ENCODE measurements at regions not wholly inside any gene's neighbourhood (a gene's known extent, or its start where the extent isn't known, plus 50 kb on each side); places are given as distances from the start of the nearest gene placed in this dataset.
"Not testable (repeated sequence)": the region's sequence is repeated elsewhere in the genome, so short reads cannot be mapped to it uniquely, and the experiment has no call there.

GRCh38 chr14:89660625-89661233 is 243.7 kb upstream of the FOXN3 start:
- not testable (repeated sequence) for H3K4me1 ChIP-seq (ENCODE audit: control insufficient read depth, insufficient read depth, low read length); H3K4me3 ChIP-seq (ENCODE audit: low read length); DNase-seq; H3K36me3 ChIP-seq (ENCODE audit: control insufficient read depth, insufficient read depth, low read length); H3K27ac ChIP-seq (ENCODE audit: low read length); H3K9me3 ChIP-seq (ENCODE audit: control insufficient read depth, low read depth, low read length); H3K27me3 ChIP-seq (ENCODE audit: control insufficient read depth, insufficient read depth, low read length)
- WGBS (ENCODE audit: insufficient coverage, low lambda C conversion rate) = no CpG with 5 or more reads among the region's 6 CpGs

GRCh38 chr14:89660166-89660565 is 243.1 kb upstream of the FOXN3 start:
- Histone ChIP-seq H3K36me3 (ENCODE audit: control insufficient read depth, insufficient read depth, low read length) (no peaks in the 10 kb centered on the region), H3K4me1 (ENCODE audit: control insufficient read depth, insufficient read depth, low read length) (peaks cover 6% of the 10 kb centered on the region), H3K9me3 (ENCODE audit: control insufficient read depth, low read depth, low read length) (no peaks in the 10 kb centered on the region), H3K4me3 (ENCODE audit: low read length) (no peak overlapping the region), H3K27me3 (ENCODE audit: control insufficient read depth, insufficient read depth, low read length) (no peaks in the 10 kb centered on the region), H3K27ac (ENCODE audit: low read length) (no peak overlapping the region)
- no peak for DNase-seq
- WGBS (ENCODE audit: insufficient coverage, low lambda C conversion rate) = 40% methylated on average over 1 of the region's 5 CpGs

GRCh38 chr14:89658977-89659670 is 242.1 kb upstream of the FOXN3 start:
- H3K9me3 ChIP-seq (ENCODE audit: control insufficient read depth, low read depth, low read length) = no peaks in the 10 kb centered on the region
- peak; percentile 9 to 54 for DNase-seq
- no peak overlapping the region for H3K4me3 ChIP-seq (ENCODE audit: low read length)
- WGBS (ENCODE audit: insufficient coverage, low lambda C conversion rate) = no CpG with 5 or more reads among the region's 7 CpGs
- H3K27ac ChIP-seq (ENCODE audit: low read length) = no peak overlapping the region
- no peaks in the 10 kb centered on the region for H3K27me3 ChIP-seq (ENCODE audit: control insufficient read depth, insufficient read depth, low read length)
- peaks cover 6% of the 10 kb centered on the region for H3K4me1 ChIP-seq (ENCODE audit: control insufficient read depth, insufficient read depth, low read length)
- H3K36me3 ChIP-seq (ENCODE audit: control insufficient read depth, insufficient read depth, low read length) = no peaks in the 10 kb centered on the region

- WGBS (ENCODE audit: insufficient coverage, low lambda C conversion rate) = no CpG with 5 or more reads among the region's 1 CpG
- Histone ChIP-seq H3K9me3 (ENCODE audit: control insufficient read depth, low read depth, low read length) (no peaks in the 10 kb centered on the region), H3K4me3 (ENCODE audit: low read length) (no peak overlapping the region), H3K4me1 (ENCODE audit: control insufficient read depth, insufficient read depth, low read length) (peaks cover 6% of the 10 kb centered on the region), H3K27ac (ENCODE audit: low read length) (no peak overlapping the region), H3K27me3 (ENCODE audit: control insufficient read depth, insufficient read depth, low read length) (no peaks in the 10 kb centered on the region), H3K36me3 (ENCODE audit: control insufficient read depth, insufficient read depth, low read length) (no peaks in the 10 kb centered on the region)
- DNase-seq = no peak
Observed at GRCh38 chr14:89657014-89657413, 240.0 kb upstream of the FOXN3 start.

GRCh38 chr14:89654998-89655397 is 238.0 kb upstream of the FOXN3 start:
- DNase-seq = no peak
- Histone ChIP-seq H3K27me3 (ENCODE audit: control insufficient read depth, insufficient read depth, low read length) (no peaks in the 10 kb centered on the region), H3K36me3 (ENCODE audit: control insufficient read depth, insufficient read depth, low read length) (no peaks in the 10 kb centered on the region), H3K27ac (ENCODE audit: low read length) (no peak overlapping the region), H3K4me1 (ENCODE audit: control insufficient read depth, insufficient read depth, low read length) (peaks cover 6% of the 10 kb centered on the region), H3K9me3 (ENCODE audit: control insufficient read depth, low read depth, low read length) (no peaks in the 10 kb centered on the region), H3K4me3 (ENCODE audit: low read length) (no peak overlapping the region)
- WGBS (ENCODE audit: insufficient coverage, low lambda C conversion rate) = 60% methylated on average over 1 of the region's 1 CpG

GRCh38 chr14:89652352-89652751 is 235.3 kb upstream of the FOXN3 start:
- Histone ChIP-seq H3K9me3 (ENCODE audit: control insufficient read depth, low read depth, low read length) (no peaks in the 10 kb centered on the region), H3K27ac (ENCODE audit: low read length) (no peak overlapping the region), H3K27me3 (ENCODE audit: control insufficient read depth, insufficient read depth, low read length) (no peaks in the 10 kb centered on the region), H3K4me3 (ENCODE audit: low read length) (no peak overlapping the region), H3K4me1 (ENCODE audit: control insufficient read depth, insufficient read depth, low read length) (no peaks in the 10 kb centered on the region), H3K36me3 (ENCODE audit: control insufficient read depth, insufficient read depth, low read length) (no peaks in the 10 kb centered on the region)
- WGBS (ENCODE audit: insufficient coverage, low lambda C conversion rate) = 100% methylated on average over 2 of the region's 4 CpGs
- no peak for DNase-seq

GRCh38 chr14:89651805-89652204 is 234.8 kb upstream of the FOXN3 start:
- DNase-seq = no peak
- no peaks in the 10 kb centered on the region for H3K9me3 ChIP-seq (ENCODE audit: control insufficient read depth, low read depth, low read length)
- H3K4me1 ChIP-seq (ENCODE audit: control insufficient read depth, insufficient read depth, low read length) = no peaks in the 10 kb centered on the region
- no peak overlapping the region for H3K27ac ChIP-seq (ENCODE audit: low read length)
- WGBS (ENCODE audit: insufficient coverage, low lambda C conversion rate) = no CpG with 5 or more reads among the region's 2 CpGs
- no peak overlapping the region for H3K4me3 ChIP-seq (ENCODE audit: low read length)
- H3K36me3 ChIP-seq (ENCODE audit: control insufficient read depth, insufficient read depth, low read length) = no peaks in the 10 kb centered on the region
- no peaks in the 10 kb centered on the region for H3K27me3 ChIP-seq (ENCODE audit: control insufficient read depth, insufficient read depth, low read length)

- Histone ChIP-seq H3K36me3 (ENCODE audit: control insufficient read depth, insufficient read depth, low read length) (no peaks in the 10 kb centered on the region), H3K4me1 (ENCODE audit: control insufficient read depth, insufficient read depth, low read length) (no peaks in the 10 kb centered on the region), H3K27me3 (ENCODE audit: control insufficient read depth, insufficient read depth, low read length) (no peaks in the 10 kb centered on the region), H3K27ac (ENCODE audit: low read length) (no peak overlapping the region), H3K4me3 (ENCODE audit: low read length) (no peak overlapping the region), H3K9me3 (ENCODE audit: control insufficient read depth, low read depth, low read length) (no peaks in the 10 kb centered on the region)
- WGBS (ENCODE audit: insufficient coverage, low lambda C conversion rate) = 100% methylated on average over 2 of the region's 4 CpGs
- no peak for DNase-seq
Observed at GRCh38 chr14:89650077-89650978, 233.3 kb upstream of the FOXN3 start.

GRCh38 chr14:89649451-89650075 is 232.5 kb upstream of the FOXN3 start:
- Histone ChIP-seq H3K36me3 (ENCODE audit: control insufficient read depth, insufficient read depth, low read length) (no peaks in the 10 kb centered on the region), H3K27ac (ENCODE audit: low read length) (no peak overlapping the region), H3K9me3 (ENCODE audit: control insufficient read depth, low read depth, low read length) (no peaks in the 10 kb centered on the region), H3K4me3 (ENCODE audit: low read length) (no peak overlapping the region), H3K4me1 (ENCODE audit: control insufficient read depth, insufficient read depth, low read length) (no peaks in the 10 kb centered on the region), H3K27me3 (ENCODE audit: control insufficient read depth, insufficient read depth, low read length) (no peaks in the 10 kb centered on the region)
- WGBS (ENCODE audit: insufficient coverage, low lambda C conversion rate) = 97% methylated on average over 4 of the region's 7 CpGs
- no peak for DNase-seq

- Histone ChIP-seq H3K36me3 (ENCODE audit: control insufficient read depth, insufficient read depth, low read length) (no peaks in the 10 kb centered on the region), H3K27ac (ENCODE audit: low read length) (no peak overlapping the region), H3K27me3 (ENCODE audit: control insufficient read depth, insufficient read depth, low read length) (no peaks in the 10 kb centered on the region), H3K4me1 (ENCODE audit: control insufficient read depth, insufficient read depth, low read length) (no peaks in the 10 kb centered on the region), H3K4me3 (ENCODE audit: low read length) (no peak overlapping the region), H3K9me3 (ENCODE audit: control insufficient read depth, low read depth, low read length) (no peaks in the 10 kb centered on the region)
- DNase-seq = no peak
- no CpG with 5 or more reads among the region's 5 CpGs for WGBS (ENCODE audit: insufficient coverage, low lambda C conversion rate)
Observed at GRCh38 chr14:89648924-89649323, 231.9 kb upstream of the FOXN3 start.

Data from large intestine (tissue), 3 donors.